ENCODE measurements at regions not wholly inside any gene's neighbourhood (a gene's known extent, or its start where the extent isn't known, plus 50 kb on each side); places are given as distances from the start of the nearest gene placed in this dataset.

DNA sequence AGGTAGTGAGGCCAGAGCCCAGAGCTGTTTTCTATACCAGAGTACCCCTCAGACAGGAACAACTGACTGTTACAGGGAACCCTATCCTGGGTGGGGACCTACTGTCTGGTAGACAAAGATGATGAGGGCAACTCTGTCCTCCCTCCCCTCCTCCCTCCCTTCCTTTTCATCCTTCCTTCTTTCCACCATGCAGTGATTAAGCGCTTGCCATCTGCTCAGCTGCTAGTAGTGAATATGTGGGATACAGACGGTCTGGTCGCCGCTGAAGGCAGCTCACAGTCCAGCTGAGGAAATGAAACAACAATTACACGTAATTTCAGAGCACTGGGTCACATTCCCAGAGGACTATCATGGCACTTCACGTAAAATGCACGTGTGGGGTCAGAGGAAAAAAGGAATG, 597.1 kb downstream of the BUD13 start:
- Histone ChIP-seq H3K27me3 (peaks cover 7% of the 10 kb centered on the region), H3K36me3 (no peaks in the 10 kb centered on the region), H3K9me3 (no peaks in the 10 kb centered on the region), H3K4me3 (no peak overlapping the region), H3K4me1 (peaks cover 0 to 7% (median 0%) of the 10 kb centered on the region in 3 donors), H3K27ac (no peak overlapping the region)
- ATAC-seq = no peak
- TF ChIP-seq CTCF (IDR thresholded peaks at IDR 0.05) = no peak
- no peak for TF ChIP-seq POLR2AphosphoS5 (IDR thresholded peaks at IDR 0.05)
- no peak for TF ChIP-seq POLR2A (IDR thresholded peaks at IDR 0.05)
- WGBS, 2 donors (ENCODE audit: low coverage in 1 of 2) = 58% methylated on average over 7 of the region's 7 CpGs; no CpG with 5 or more reads in 1 of the 2 donors

GRCh38 chr11:116173941-116174911, 598.6 kb downstream of the BUD13 start:
- H3K9me3 ChIP-seq = no peaks in the 10 kb centered on the region
- H3K27ac ChIP-seq = no peak overlapping the region
- TF ChIP-seq POLR2AphosphoS5 (IDR thresholded peaks at IDR 0.05) (no peak), CTCF (IDR thresholded peaks at IDR 0.05) (no peak), POLR2A (IDR thresholded peaks at IDR 0.05) (no peak), EP300 (IDR thresholded peaks at IDR 0.05) (no peak)
- ATAC-seq = no peak
- no peaks in the 10 kb centered on the region for H3K36me3 ChIP-seq
- peaks cover 7% of the 10 kb centered on the region for H3K27me3 ChIP-seq
- no peaks in the 10 kb centered on the region for H3K4me1 ChIP-seq
- no peak overlapping the region for H3K4me3 ChIP-seq
- WGBS, 2 donors (ENCODE audit: low coverage in 1 of 2) = 46% methylated on average over 6 of the region's 20 CpGs; no CpG with 5 or more reads in 1 of the 2 donors

DNA sequence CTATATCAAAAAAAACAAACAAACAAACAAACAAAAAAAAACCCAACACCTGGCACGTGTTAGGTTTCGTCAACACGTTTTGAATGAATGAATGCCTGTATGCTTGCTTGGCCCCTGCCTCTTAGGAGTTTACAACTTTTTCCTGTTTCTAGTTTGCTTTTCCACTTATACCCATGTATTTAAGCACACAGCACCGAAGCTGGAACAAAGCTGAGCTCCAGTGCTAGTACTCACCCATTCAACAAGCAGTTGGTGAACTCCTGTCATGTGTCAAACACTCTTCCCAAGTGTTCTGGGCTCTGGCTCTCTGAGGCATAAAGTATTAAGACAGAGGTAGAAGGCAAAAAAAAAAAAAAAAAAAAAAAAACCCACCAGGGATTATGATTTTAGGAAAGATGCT, 599.3 kb downstream of the BUD13 start:
- Histone ChIP-seq H3K4me3 (no peak overlapping the region), H3K27me3 (peaks cover 7% of the 10 kb centered on the region), H3K9me3 (no peaks in the 10 kb centered on the region), H3K36me3 (no peaks in the 10 kb centered on the region), H3K4me1 (no peaks in the 10 kb centered on the region), H3K27ac (no peak overlapping the region)
- TF ChIP-seq POLR2A (IDR thresholded peaks at IDR 0.05) = no peak
- TF ChIP-seq POLR2AphosphoS5 (IDR thresholded peaks at IDR 0.05) = no peak
- no peak for TF ChIP-seq EP300 (IDR thresholded peaks at IDR 0.05)
- no peak for TF ChIP-seq CTCF (IDR thresholded peaks at IDR 0.05)
- WGBS, 2 donors (ENCODE audit: low coverage in 1 of 2) = 60 to 81% methylated on average over 3 to 4 of the region's 4 CpGs
- no peak for ATAC-seq

DNA sequence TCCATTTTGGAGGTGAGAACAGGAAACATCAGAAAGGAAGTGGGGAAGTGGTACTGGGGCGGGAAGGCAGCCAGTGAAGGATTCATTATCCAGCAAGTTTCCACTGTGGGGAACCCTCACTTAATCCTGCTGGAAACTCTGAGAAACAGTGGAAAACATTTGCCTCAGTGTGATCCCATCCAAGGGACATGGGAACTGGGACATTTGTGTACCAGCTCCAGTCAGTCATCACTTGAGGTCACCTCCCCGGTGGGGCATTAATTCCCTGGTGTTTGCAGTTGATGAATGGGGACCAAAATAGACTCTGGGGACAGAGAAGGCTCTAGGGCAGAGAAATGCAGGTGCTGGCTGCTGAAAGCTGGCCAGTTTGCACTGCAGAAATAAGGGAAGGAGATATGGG, 599.9 kb downstream of the BUD13 start:
- no peak for TF ChIP-seq EP300 (IDR thresholded peaks at IDR 0.05)
- TF ChIP-seq POLR2AphosphoS5 (IDR thresholded peaks at IDR 0.05) = no peak
- no peak for TF ChIP-seq POLR2A (IDR thresholded peaks at IDR 0.05)

DNA sequence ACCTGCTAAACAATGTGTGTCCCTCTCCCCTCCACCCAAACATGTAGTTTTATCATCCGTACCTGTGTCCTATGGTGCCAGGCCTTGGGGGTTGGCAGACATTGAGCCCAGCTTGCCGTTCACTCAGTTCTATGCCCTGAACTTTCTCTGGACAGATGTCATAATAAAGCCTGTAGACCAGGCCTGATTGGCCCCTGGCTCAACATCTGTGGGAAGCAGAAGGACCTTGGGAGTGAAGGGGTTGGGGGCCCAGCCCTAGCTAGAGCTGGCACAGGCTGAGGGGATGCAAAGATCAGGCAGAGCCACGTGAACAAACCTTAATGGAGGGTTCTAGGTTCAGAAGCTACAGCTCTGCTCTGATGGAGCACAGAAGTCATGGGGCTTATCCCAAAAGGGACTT, 600.6 kb downstream of the BUD13 start:
- TF ChIP-seq EP300 (IDR thresholded peaks at IDR 0.05) (no peak), POLR2AphosphoS5 (IDR thresholded peaks at IDR 0.05) (no peak), POLR2A (IDR thresholded peaks at IDR 0.05) (no peak), CTCF (IDR thresholded peaks at IDR 0.05) (no peak)
- Histone ChIP-seq H3K27ac (no peak overlapping the region), H3K36me3 (no peaks in the 10 kb centered on the region), H3K4me1 (no peaks in the 10 kb centered on the region), H3K4me3 (no peak overlapping the region), H3K27me3 (peaks cover 7% of the 10 kb centered on the region), H3K9me3 (no peaks in the 10 kb centered on the region)
- WGBS, 2 donors (ENCODE audit: low coverage in 1 of 2) = 100% methylated on average over 1 of the region's 3 CpGs
- no peak for ATAC-seq

More for the DNA sequence above, 599.9 kb downstream of the BUD13 start:
- H3K27ac ChIP-seq = no peak overlapping the region
- H3K36me3 ChIP-seq = no peaks in the 10 kb centered on the region
- H3K4me3 ChIP-seq = no peak overlapping the region
- H3K4me1 ChIP-seq = no peaks in the 10 kb centered on the region
- ATAC-seq = no peak
- 56 to 67% methylated on average over 1 to 2 of the region's 2 CpGs for WGBS, 2 donors (ENCODE audit: low coverage in 1 of 2)
- peaks cover 7% of the 10 kb centered on the region for H3K27me3 ChIP-seq
- no peaks in the 10 kb centered on the region for H3K9me3 ChIP-seq

Data from gastroesophageal sphincter (tissue), 4 donors.